ENCODE measurements at regions not wholly inside any gene's neighbourhood (a gene's known extent, or its start where the extent isn't known, plus 50 kb on each side); places are given as distances from the start of the nearest gene placed in this dataset.

DNA sequence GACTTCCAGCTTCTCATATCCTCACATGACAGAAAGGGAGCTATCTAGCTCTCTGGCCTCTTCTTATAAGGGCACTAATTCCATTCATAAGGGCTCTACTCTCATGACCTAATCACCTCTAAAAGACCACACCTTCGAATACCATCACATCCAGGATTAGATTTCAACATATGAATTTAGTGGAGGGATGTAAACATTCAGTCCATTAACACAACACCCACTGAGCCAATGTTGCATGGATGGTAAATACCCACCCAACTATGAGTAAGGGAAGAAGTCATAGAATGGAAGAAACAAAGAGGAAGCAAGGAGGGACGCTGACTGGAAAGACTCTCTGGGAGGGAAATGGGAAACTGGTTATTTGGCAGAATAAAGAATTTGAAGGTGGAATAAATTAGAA lies 112.6 kb upstream of the CCDC112 start:
- H3K36me3 Mint-ChIP-seq (ENCODE audit: insufficient read depth in 1 of 3, low read depth in 3 of 3), result no peaks in the 10 kb centered on the region
- no peak overlapping the region for H2BK5ac ChIP-seq (ENCODE audit: insufficient read length, low read length)
- H2BK12ac ChIP-seq (ENCODE audit: insufficient read length, low read depth, low read length), result no peak overlapping the region
- no peak overlapping the region for H2AK5ac ChIP-seq (ENCODE audit: insufficient read length, low read length)
- no peak overlapping the region for H3K27ac ChIP-seq (ENCODE audit: insufficient read length, low read depth, low read length)
- no peak overlapping the region for H3K56ac ChIP-seq (ENCODE audit: insufficient read length, low read depth, low read length)
- peaks cover 0 to 4% of the 10 kb centered on the region in 2 experiments; a peak in 1 of 4 replicates for H3K4me1 Mint-ChIP-seq
- no peak overlapping the region for H2BK120ac ChIP-seq (ENCODE audit: low read depth, low read length, poor library complexity, severe bottlenecking)
- no peak overlapping the region for H3K23ac ChIP-seq (ENCODE audit: insufficient read length, low read depth, low read length)
- no peak overlapping the region for H3K18ac ChIP-seq (ENCODE audit: insufficient read length, low read depth, low read length)
- H3K9ac ChIP-seq (ENCODE audit: extremely low read depth, insufficient read length, low read length), result no peak overlapping the region
- TF ChIP-seq, protein P1, sequence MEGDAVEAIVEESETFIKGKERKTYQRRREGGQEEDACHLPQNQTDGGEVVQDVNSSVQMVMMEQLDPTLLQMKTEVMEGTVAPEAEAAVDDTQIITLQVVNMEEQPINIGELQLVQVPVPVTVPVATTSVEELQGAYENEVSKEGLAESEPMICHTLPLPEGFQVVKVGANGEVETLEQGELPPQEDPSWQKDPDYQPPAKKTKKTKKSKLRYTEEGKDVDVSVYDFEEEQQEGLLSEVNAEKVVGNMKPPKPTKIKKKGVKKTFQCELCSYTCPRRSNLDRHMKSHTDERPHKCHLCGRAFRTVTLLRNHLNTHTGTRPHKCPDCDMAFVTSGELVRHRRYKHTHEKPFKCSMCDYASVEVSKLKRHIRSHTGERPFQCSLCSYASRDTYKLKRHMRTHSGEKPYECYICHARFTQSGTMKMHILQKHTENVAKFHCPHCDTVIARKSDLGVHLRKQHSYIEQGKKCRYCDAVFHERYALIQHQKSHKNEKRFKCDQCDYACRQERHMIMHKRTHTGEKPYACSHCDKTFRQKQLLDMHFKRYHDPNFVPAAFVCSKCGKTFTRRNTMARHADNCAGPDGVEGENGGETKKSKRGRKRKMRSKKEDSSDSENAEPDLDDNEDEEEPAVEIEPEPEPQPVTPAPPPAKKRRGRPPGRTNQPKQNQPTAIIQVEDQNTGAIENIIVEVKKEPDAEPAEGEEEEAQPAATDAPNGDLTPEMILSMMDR (conservative IDR thresholded peaks at IDR 0.05), result no peak
- DNase-seq, result no peak
- H3K9me3 Mint-ChIP-seq, result no peaks in the 10 kb centered on the region
- H4K91ac ChIP-seq (ENCODE audit: insufficient read length, low read depth, low read length), result no peak overlapping the region
- H3K4ac ChIP-seq (ENCODE audit: low read depth, low read length), result no peak overlapping the region
- no peak overlapping the region for H2AFZ ChIP-seq (ENCODE audit: low read length)
- H3K23me2 ChIP-seq (ENCODE audit: insufficient read length, low read depth, low read length, poor library complexity, severe bottlenecking), result no peaks in the 10 kb centered on the region
- no peak overlapping the region for H3K4me3 Mint-ChIP-seq
- no peak overlapping the region for H2BK15ac ChIP-seq (ENCODE audit: low read depth, low read length)
- H3K79me2 ChIP-seq (ENCODE audit: insufficient read depth, low read length), result no peaks in the 10 kb centered on the region
- no peak overlapping the region; a peak in 1 of 7 replicates for H3K27ac Mint-ChIP-seq
- H2BK20ac ChIP-seq (ENCODE audit: low read depth, low read length, poor library complexity, severe bottlenecking), result no peak overlapping the region
- H3K9me3 ChIP-seq (ENCODE audit: control insufficient read depth, low read depth, low read length), result no peaks in the 10 kb centered on the region
- H4K20me1 ChIP-seq (ENCODE audit: control insufficient read depth, insufficient read depth, insufficient read length), result no peaks in the 10 kb centered on the region
- no peaks in the 10 kb centered on the region; the same call in 1 of the 2 replicates for H3K4me1 ChIP-seq (ENCODE audit: insufficient read depth, low read length)
- H3K14ac ChIP-seq (ENCODE audit: insufficient read depth, low read length), result no peak overlapping the region
- H3K27me3 ChIP-seq (ENCODE audit: insufficient read depth, low read length), result no peaks in the 10 kb centered on the region
- H3T11ph ChIP-seq (ENCODE audit: low read length), result no peak overlapping the region
- H3K27me3 Mint-ChIP-seq (ENCODE audit: low read depth), result peaks cover 2% of the 10 kb centered on the region
- no CpG with 5 or more reads among the region's 2 CpGs for WGBS (ENCODE audit: extremely low coverage, insufficient read length, low lambda C conversion rate)
- H3K4me2 ChIP-seq (ENCODE audit: insufficient read depth, insufficient read length, low read length), result no peak overlapping the region
- no peak overlapping the region for H4K8ac ChIP-seq (replicated peaks; ENCODE audit: insufficient read length, low read depth, low read length)
- H4K5ac ChIP-seq (ENCODE audit: insufficient read length, low read depth, low read length), result no peak overlapping the region
- no peaks in the 10 kb centered on the region for H3K79me1 ChIP-seq (ENCODE audit: insufficient read depth, low read depth, low read length, poor library complexity, severe bottlenecking)
